ENCODE measurements at regions not wholly inside any gene's neighbourhood (a gene's known extent, or its start where the extent isn't known, plus 50 kb on each side); places are given as distances from the start of the nearest gene placed in this dataset.
"Not testable (repeated sequence)": the region's sequence is repeated elsewhere in the genome, so short reads cannot be mapped to it uniquely, and the experiment has no call there.

GRCh38 chr3:177476921-177477435 lies 279.7 kb upstream of the TBL1XR1 start:
- no peak for DNase-seq (ENCODE audit: low read depth)

GRCh38 chr3:177478170-177478867 lies 281.0 kb upstream of the TBL1XR1 start:
- DNase-seq (ENCODE audit: low read depth), result peak; percentile 96

- DNase-seq (ENCODE audit: low read depth), result no peak
Observed at GRCh38 chr3:177479630-177480029, 282.3 kb upstream of the TBL1XR1 start.

DNA sequence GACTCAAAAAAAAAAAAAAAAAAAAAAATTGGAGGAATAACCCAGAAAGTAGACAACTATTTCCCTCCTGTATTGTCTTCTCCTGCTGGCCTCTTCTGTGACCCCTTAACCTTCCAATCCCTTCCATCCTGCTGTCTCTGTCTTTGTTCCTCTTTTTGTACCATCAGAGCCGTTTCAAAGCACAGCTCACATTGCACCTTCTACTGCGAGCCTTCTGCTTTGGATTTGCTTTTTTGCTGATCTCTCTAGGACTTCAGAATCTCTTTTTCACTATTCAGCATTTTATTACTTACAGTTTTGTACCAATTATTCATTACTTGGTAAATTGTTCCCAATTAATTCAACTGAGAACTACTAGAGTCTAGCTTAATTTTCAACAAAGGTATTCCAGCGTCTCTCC lies 284.0 kb upstream of the TBL1XR1 start:
- no peak for DNase-seq (ENCODE audit: low read depth)

GRCh38 chr3:177482048-177482691 lies 284.9 kb upstream of the TBL1XR1 start:
- no peak for DNase-seq (ENCODE audit: low read depth)

DNA sequence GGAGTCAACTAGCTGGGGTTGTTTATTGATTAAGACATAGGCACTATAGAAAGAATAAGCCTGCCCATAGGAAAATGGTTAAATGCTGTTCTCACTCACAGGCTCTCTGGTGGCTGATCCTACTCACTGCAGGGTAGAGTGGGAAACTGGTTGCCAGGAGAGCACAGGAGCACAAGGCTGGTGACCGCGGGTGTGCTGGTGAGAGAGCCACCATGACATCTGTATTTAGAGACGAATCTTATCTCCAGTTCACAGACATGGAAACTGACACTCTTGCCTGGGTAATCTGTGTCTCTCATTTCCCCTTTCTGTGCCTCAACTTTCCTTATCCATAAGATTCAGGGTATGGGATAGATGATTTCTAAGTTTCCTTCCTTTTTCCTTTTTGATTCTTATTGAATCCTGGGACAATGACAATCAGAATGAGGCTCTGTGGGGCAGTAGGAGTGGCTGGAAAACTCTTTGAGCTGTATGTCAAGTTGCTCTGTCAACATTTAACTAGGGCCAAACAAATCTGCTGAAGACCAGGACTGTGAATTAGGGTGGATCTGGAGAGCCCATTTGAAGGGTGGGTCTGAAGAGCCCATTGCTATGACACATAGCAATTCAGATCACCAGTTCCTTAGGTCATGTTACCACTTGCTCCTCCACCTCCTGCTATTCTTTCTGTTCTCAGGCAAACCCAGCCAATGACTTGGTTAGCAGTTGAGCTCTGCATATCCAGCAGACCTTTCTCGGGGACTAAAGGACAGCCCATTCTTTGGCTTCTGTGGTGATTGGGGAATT lies 286.1 kb upstream of the TBL1XR1 start:
- DNase-seq (ENCODE audit: low read depth), result peak; percentile 26

GRCh38 chr3:177484206-177484605 lies 286.9 kb upstream of the TBL1XR1 start:
- no peak for DNase-seq (ENCODE audit: low read depth)

DNA sequence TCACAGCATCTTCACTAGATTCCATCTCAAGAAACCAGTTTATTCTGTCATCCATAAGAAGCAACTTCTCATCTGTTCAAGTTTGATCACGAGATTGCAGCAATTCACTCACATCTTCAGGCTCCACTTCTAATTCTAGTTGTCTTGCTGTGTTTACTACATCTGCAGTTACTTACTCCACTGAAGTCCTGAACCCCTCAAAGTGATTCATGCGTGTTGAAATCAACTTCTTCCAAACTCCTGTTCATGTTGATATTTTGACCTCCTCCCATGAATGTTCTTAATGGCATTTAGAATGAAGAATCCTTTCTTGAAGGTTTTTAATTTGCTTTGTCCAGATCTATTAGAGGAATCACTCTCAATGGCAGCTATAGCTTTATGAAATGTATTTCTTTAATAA lies 287.6 kb upstream of the TBL1XR1 start:
- DNase-seq (ENCODE audit: low read depth), result no peak

DNA sequence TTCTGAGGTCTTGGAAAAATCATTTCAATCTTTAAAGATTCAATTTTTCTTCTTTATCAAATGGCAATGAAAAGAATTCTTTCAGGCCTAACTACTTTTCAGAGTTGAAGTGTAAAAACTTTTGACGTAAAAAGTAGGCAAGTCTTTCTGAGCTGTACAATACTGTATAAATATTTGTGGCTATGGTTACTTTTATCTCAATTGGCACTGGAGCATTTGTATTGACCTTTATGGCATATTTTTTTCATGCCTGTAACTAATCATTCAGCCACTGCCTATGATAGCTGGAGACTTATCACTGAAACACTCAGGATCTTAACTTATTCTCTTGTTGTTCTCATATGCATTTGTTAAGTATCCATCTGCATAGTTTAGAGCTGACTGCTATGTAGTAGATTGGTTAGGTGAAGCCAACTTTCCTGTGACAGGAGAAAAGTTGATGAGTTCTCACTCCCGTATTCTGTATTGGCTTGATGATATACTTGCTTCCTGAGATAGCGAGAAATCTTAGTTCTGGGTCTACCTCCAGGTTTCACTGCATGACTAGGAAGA lies 290.4 kb upstream of the TBL1XR1 start:
- no peak for DNase-seq (ENCODE audit: low read depth)

GRCh38 chr3:177488740-177489139 lies 291.5 kb upstream of the TBL1XR1 start:
- no peak for DNase-seq (ENCODE audit: low read depth)

GRCh38 chr3:177490626-177491025 lies 293.3 kb upstream of the TBL1XR1 start:
- no peak for DNase-seq (ENCODE audit: low read depth)

GRCh38 chr3:177491296-177492032 lies 294.2 kb upstream of the TBL1XR1 start:
- DNase-seq (ENCODE audit: low read depth), result no peak

- no peak for DNase-seq (ENCODE audit: low read depth)
Observed at GRCh38 chr3:177493091-177493490, 295.8 kb upstream of the TBL1XR1 start.

DNA sequence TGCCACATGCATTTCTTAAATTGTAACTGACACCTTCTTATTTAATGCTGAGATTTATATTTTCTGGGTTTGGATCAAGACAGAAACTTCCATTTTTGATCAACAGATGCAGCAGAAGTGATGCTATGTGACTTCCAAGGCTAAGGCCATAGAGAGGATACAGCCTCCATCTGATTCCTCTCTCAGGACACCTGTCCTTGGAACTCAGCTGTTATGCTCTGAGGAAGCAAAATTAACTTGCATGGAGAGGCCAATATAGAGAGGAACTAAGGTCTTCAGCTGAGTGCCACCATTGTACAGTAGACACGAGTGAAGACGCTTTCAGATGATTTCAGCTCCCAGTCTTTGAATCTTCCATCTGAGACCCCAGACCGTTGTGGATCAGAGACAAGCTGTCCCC lies 296.9 kb upstream of the TBL1XR1 start:
- DNase-seq (ENCODE audit: low read depth), result no peak

GRCh38 chr3:177495566-177495965 lies 298.3 kb upstream of the TBL1XR1 start:
- no peak for DNase-seq (ENCODE audit: low read depth)

GRCh38 chr3:177498037-177498857 lies 301.0 kb upstream of the TBL1XR1 start:
- peak; percentile 79 for DNase-seq (ENCODE audit: low read depth)

DNA sequence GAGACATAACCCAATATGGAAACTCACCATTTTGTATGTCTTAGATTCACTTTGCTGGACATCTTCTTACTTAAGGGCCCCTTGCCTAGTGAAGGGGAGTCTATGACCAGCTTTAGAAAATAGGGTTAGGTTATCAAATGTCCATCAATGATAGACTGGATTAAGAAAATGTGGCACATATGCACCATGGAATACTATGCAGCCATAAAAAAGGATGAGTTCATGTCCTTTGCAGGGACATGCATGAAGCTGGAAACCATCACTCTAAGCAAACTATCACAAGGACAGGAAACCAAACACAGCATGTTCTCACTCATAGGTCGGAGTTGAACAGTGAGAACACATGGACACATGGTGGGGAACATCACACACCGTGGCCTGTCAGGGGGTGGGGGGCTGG lies 301.8 kb upstream of the TBL1XR1 start:
- DNase-seq (ENCODE audit: low read depth), result not testable (repeated sequence)

- DNase-seq (ENCODE audit: low read depth), result no peak
Observed at GRCh38 chr3:177499779-177500423, 302.6 kb upstream of the TBL1XR1 start.

GRCh38 chr3:177510693-177511216 lies 313.5 kb upstream of the TBL1XR1 start:
- no peak for DNase-seq (ENCODE audit: low read depth)

Measured in Daoy (cell line).